Heart left ventricle (tissue), 16 donors: ENCODE measurements at regions not wholly inside any gene's neighbourhood (a gene's known extent, or its start where the extent isn't known, plus 50 kb on each side); places are given as distances from the start of the nearest gene placed in this dataset.

ENCODE experiments used
- ATAC-seq, 4 donors: fragments of 200-7000 bp; cut with Tn5 transposase; one replicate each; pipeline ENCODE4 v1.9.1; 2020 to 2022; ENCODE audit warnings: moderate library complexity in 4 of 4, mild to moderate bottlenecking in 3 of 4, moderate number of reproducible peaks in 1 of 4
- DNase-seq, 5 donors: peaks; one replicate each; pipeline ENCODE4 v3.0.0-alpha.2; 2020
- H3K27ac ChIP-seq, 12 donors: fragments of 200-600 bp; sonication (generic) in 4 of 12; one replicate each; pipeline versions ENCODE4 v1.5.0 to v1.8.0; 2016 to 2022; ENCODE audit warnings: mild to moderate bottlenecking in 2 of 12
- H3K27me3 ChIP-seq, 9 donors: fragments of 200-600 bp; sonication (generic) in 2 of 9; one replicate each; pipeline versions ENCODE4 v1.5.1 to v1.8.0; 2016 to 2022; ENCODE audit warnings: mild to moderate bottlenecking in 3 of 9
- H3K36me3 ChIP-seq, 9 donors: fragments of 200-600 bp; sonication (generic) in 2 of 9; one replicate each; pipeline versions ENCODE4 v1.5.0 to v1.8.0; 2018 to 2022; ENCODE audit warnings: mild to moderate bottlenecking in 2 of 9
- H3K4me1 ChIP-seq, 12 donors: fragments of 200-600 bp; sonication (generic) in 4 of 12; one replicate each; pipeline versions ENCODE4 v1.5.0 to v1.8.0; 2016 to 2022; ENCODE audit warnings: mild to moderate bottlenecking in 3 of 12
- H3K4me3 ChIP-seq, 12 donors: fragments of 200-600 bp; sonication (generic) in 4 of 12; one replicate each; pipeline versions ENCODE4 v1.5.0 to v1.8.0; 2017 to 2022; ENCODE audit warnings: mild to moderate bottlenecking in 9 of 12, moderate library complexity in 4 of 12
- H3K9me3 ChIP-seq, 12 donors: fragments of 200-600 bp; sonication (generic) in 4 of 12; one replicate each; pipeline versions ENCODE4 v1.5.0 to v1.8.0; 2016 to 2022; ENCODE audit warnings: mild to moderate bottlenecking in 1 of 12
- CTCF ChIP-seq, 12 donors: fragments of 200-600 bp; sonication (generic) in 4 of 12; IDR thresholded peaks; one replicate each; pipeline versions ENCODE4 v1.5.0 to v1.8.0; 2018 to 2022; ENCODE audit warnings: antibody characterized with exemption in 12 of 12, mild to moderate bottlenecking in 5 of 12
- POLR2A ChIP-seq, 2 donors: fragments of 450-650 bp; IDR thresholded peaks; one replicate each; pipeline ENCODE4 v1.6.1; 2017; ENCODE audit warnings: antibody characterized with exemption in 2 of 2, mild to moderate bottlenecking in 2 of 2, moderate library complexity in 2 of 2
- WGBS, 4 donors: extraction: QIAGEN DNeasy Blood & Tissue Kit in 2 of 4; methylation state at CpG; one replicate each; pipeline versions ENCODE4 v1.1.5 to v1.1.7; 2013 to 2018; 5-methylcytosine and 5-hydroxymethylcytosine counted together
- intact Hi-C, 10 donors: fragments of 100-400 bp; cut with DNase I; formaldehyde crosslinking; loops; one replicate each; pipeline versions ENCODE4 v1.11.1 to v1.14.2; 2022
- donor health status: ischemic (EF 13 %, LVEDD 7.1; RV severe dilation, severe dysfunction).
- donor health status: healthy with polysubstance abuse.
- donor health status: DM: no; HTN: yes; CAD: no.
- donor health status: DM: no; HTN: no; CAD: no.
- donor health status: ischemic (EF 25% LVEDD 6.9; RV normal size, moderate dysfunction).
- donor health status: ischemic (EF 25% LVEDD 5.7; RV mildly dilated, moderate dysfunction).
- donor health status: healthy.
- donor health status: DM: yes; HTN: yes; CAD: no.
- donor health status: ischemic (EF 35%, LVEDD 5.7; RV mildly dilated, moderate dysfunction).
- donor health status: nonischemic (EF 11% LVEDD 7.7; RV severe dilation, severe dysfunction).
- donor health status: DM: yes; HTN: yes; CAD: no.
- donor health status: PGD.
- donor health status: ischemic (EF 29% LVEDD 5.4; RV normal size, mild dysfunction).
- donor health status: nonischemic (EF 23%, LVEDD 6.1; RV moderate dilation, normal function).

DNA sequence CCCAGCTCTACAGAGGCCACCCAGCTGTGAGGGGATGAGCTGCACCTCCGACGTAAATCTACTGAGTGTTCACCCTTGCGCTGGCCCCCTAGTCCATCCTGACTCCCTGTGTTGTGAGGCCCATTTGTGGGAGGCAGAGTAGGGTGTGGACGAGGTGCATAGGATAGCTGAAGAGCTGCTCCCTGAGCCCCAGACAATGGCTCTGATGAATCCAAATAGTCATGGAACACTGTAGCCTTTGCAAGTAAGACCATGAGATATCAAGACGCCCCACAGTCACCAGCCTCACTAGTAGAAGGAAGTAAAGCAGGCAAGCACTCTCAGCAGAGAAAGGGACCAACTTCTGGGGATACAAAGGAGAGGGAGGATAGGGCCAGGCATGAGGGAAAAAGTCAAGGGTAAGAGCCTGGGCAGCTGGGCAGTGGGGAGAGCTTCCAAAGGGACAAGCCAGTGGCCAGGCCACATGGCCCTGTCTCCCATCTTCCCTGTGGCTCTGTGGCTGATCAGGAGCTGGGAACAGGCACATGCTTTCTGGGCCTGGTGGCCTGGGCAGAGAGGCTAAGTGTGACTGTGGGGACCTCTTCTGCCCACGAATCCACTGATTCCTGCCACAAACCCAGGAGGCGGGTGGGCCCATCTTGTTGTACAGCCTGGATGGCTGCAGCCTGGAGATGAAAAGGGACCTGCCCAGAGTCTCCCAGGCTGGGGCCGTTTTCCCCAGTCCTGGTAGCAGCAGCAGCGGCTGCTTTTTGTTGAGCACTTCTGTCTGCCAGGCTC is 55.5 kb upstream of the EPS8L3 start:
- peak overlapping the region in 3 of 12 donors; percentile 24 to 32 (median 30) for H3K27ac ChIP-seq
- no peaks in the 10 kb centered on the region for H3K36me3 ChIP-seq
- H3K4me3 ChIP-seq: no peak overlapping the region
- TF ChIP-seq CTCF (IDR thresholded peaks at IDR 0.05) (no peak), POLR2A (IDR thresholded peaks at IDR 0.05) (no peak)
- ATAC-seq (no peak), DNase-seq (no peak)
- H3K27me3 ChIP-seq: no peaks in the 10 kb centered on the region
- WGBS, 4 donors: 93 to 96% (median 94%) methylated on average over 7 to 9 of the region's 9 CpGs
- peaks cover 4 to 85% (median 37%) of the 10 kb centered on the region in 12 donors for H3K4me1 ChIP-seq
- intact Hi-C loops: no loop called here
- H3K9me3 ChIP-seq: peaks cover 0 to 11% (median 7%) of the 10 kb centered on the region in 12 donors

DNA sequence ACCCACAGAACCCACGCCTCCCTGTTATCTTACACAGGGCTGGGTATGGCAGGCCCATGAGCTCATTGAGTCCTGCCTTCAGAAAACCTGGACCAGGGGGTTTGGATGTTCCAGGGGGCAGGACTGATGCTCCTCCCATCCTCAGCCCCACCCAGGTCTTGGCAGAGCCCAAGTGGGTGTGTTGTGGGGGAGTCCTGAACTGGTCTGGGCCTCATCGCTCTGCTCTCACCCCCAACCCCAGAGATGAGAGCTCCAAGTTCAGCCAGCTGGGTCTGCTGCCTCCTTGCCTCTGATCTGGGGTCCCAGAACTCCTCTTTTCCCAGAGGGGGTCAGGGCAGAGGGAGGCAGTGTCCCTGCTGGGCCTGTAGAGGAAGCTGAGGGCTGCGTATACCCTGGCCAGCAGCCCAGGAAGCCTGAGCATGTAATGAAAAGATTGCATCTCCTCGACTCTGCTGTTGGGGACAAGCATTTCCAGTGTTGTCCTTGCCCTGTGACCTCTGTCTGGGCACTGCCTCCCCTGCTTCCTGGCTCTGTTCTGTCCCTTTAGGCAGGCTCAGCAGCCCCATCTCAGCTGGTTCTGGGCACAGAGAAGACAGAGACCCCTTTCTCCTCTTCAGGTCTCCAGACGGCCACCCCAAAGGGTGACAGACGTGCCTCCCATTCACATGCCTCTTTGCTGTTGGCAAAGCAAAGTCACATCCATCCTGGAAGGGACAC is 54.7 kb upstream of the EPS8L3 start:
- no peak overlapping the region for H3K4me3 ChIP-seq
- no peaks in the 10 kb centered on the region for H3K36me3 ChIP-seq
- H3K9me3 ChIP-seq: peaks cover 0 to 11% (median 7%) of the 10 kb centered on the region in 12 donors
- TF ChIP-seq POLR2A (IDR thresholded peaks at IDR 0.05) (no peak), CTCF (IDR thresholded peaks at IDR 0.05) (no peak)
- ATAC-seq (peak; percentile 29 to 65 (median 44)), DNase-seq (peak in 2 of 5 donors; percentile 59 to 68)
- H3K27ac ChIP-seq: peak overlapping the region in 3 of 12 donors; percentile 24 to 32 (median 30)
- peaks cover 4 to 78% (median 29%) of the 10 kb centered on the region in 12 donors for H3K4me1 ChIP-seq
- WGBS, 4 donors: 51 to 60% (median 56%) methylated on average over 5 to 6 of the region's 6 CpGs
- H3K27me3 ChIP-seq: no peaks in the 10 kb centered on the region
- intact Hi-C loops: no loop called here

GRCh38 chr1:109817881-109818270 is 54.2 kb upstream of the EPS8L3 start:
- intact Hi-C loops: no loop called here
- no peak for DNase-seq
- WGBS, 4 donors: 98 to 100% (median 99%) methylated on average over 2 of the region's 2 CpGs

More at GRCh38 chr1:109817881-109818270, 54.2 kb upstream of the EPS8L3 start:
- TF ChIP-seq CTCF (IDR thresholded peaks at IDR 0.05): no peak
- TF ChIP-seq POLR2A (IDR thresholded peaks at IDR 0.05): no peak
- Histone ChIP-seq H3K9me3 (peaks cover 0 to 11% (median 7%) of the 10 kb centered on the region in 12 donors), H3K36me3 (no peaks in the 10 kb centered on the region), H3K4me3 (no peak overlapping the region), H3K27me3 (no peaks in the 10 kb centered on the region), H3K4me1 (peaks cover 4 to 73% (median 27%) of the 10 kb centered on the region in 12 donors), H3K27ac (no peak overlapping the region)
- no peak for ATAC-seq
